ENCODE measurements at regions not wholly inside any gene's neighbourhood (a gene's known extent, or its start where the extent isn't known, plus 50 kb on each side); places are given as distances from the start of the nearest gene placed in this dataset.

- TF ChIP-seq CTCF (IDR thresholded peaks at IDR 0.05; ENCODE audit: low read depth, low read length) (no peak), EZH2phosphoT487 (IDR thresholded peaks at IDR 0.05; ENCODE audit: low read depth) (no peak)
These were observed 139.2 kb upstream of the PTER start for GRCh38 chr10:16297642-16298041.

All from OCI-LY3 (cell line).